ENCODE measurements at regions not wholly inside any gene's neighbourhood (a gene's known extent, or its start where the extent isn't known, plus 50 kb on each side); places are given as distances from the start of the nearest gene placed in this dataset.
"Not testable (repeated sequence)": the region's sequence is repeated elsewhere in the genome, so short reads cannot be mapped to it uniquely, and the experiment has no call there.

- H3K4me1 ChIP-seq, result no peaks in the 10 kb centered on the region
- no peak for DNase-seq
- ATAC-seq, result no peak
- no peaks in the 10 kb centered on the region for H3K9me3 ChIP-seq
- no peak for TF ChIP-seq CTCF (IDR thresholded peaks at IDR 0.05)
- H3K27me3 ChIP-seq, result no peaks in the 10 kb centered on the region
- no peak overlapping the region for H3K27ac ChIP-seq
- no peak overlapping the region for H3K4me3 ChIP-seq
- H3K36me3 ChIP-seq, result no peaks in the 10 kb centered on the region
- WGBS, 2 donors, result 70 to 82% methylated on average over 21 of the region's 21 CpGs
- FAIRE-seq, result no peak
- intact Hi-C loops (cut with DNase I), result no loop called here
Measured at GRCh38 chr5:1720396-1721110, 79.1 kb downstream of the MRPL36 start.

- H3K4me3 ChIP-seq, result no peak overlapping the region
- H3K27me3 ChIP-seq, result no peaks in the 10 kb centered on the region
- no peak overlapping the region for H3K27ac ChIP-seq
- ATAC-seq (no peak), FAIRE-seq (no peak), DNase-seq (no peak)
- H3K36me3 ChIP-seq, result no peaks in the 10 kb centered on the region
- WGBS, 2 donors, result 52 to 69% methylated on average over 5 of the region's 5 CpGs
- H3K4me1 ChIP-seq, result no peaks in the 10 kb centered on the region
- TF ChIP-seq CTCF (IDR thresholded peaks at IDR 0.05), result no peak
- no peaks in the 10 kb centered on the region for H3K9me3 ChIP-seq
- intact Hi-C loops (cut with DNase I), result no loop called here
Measured at GRCh38 chr5:1719860-1720259, 79.8 kb downstream of the MRPL36 start.

- no peak for ATAC-seq
- no peak for TF ChIP-seq CTCF (IDR thresholded peaks at IDR 0.05)
- no peak overlapping the region for H3K27ac ChIP-seq
- no peaks in the 10 kb centered on the region for H3K4me1 ChIP-seq
- FAIRE-seq, result no peak
- intact Hi-C loops (cut with DNase I), result no loop called here
- no peaks in the 10 kb centered on the region for H3K36me3 ChIP-seq
- H3K4me3 ChIP-seq, result no peak overlapping the region
- no peaks in the 10 kb centered on the region for H3K27me3 ChIP-seq
- no peaks in the 10 kb centered on the region for H3K9me3 ChIP-seq
- WGBS, 2 donors, result 51 to 52% methylated on average over 3 of the region's 3 CpGs
- no peak for DNase-seq
Measured at GRCh38 chr5:1718669-1719068, 81.0 kb downstream of the MRPL36 start.

- intact Hi-C loops (cut with DNase I), result not testable (repeated sequence)
Measured at GRCh38 chr5:1710091-1710490, 89.5 kb downstream of the MRPL36 start.

GRCh38 chr5:1709171-1709803 lies 90.3 kb downstream of the MRPL36 start:
- H3K4me1 ChIP-seq, result no peaks in the 10 kb centered on the region
- WGBS, 2 donors, result 56 to 68% methylated on average over 16 of the region's 16 CpGs
- no peak for FAIRE-seq
- TF ChIP-seq CTCF (IDR thresholded peaks at IDR 0.05), result no peak
- H3K9me3 ChIP-seq, result no peaks in the 10 kb centered on the region
- no peak for DNase-seq
- H3K27ac ChIP-seq, result no peak overlapping the region
- intact Hi-C loops (cut with DNase I), result no loop called here
- no peaks in the 10 kb centered on the region for H3K36me3 ChIP-seq
- H3K27me3 ChIP-seq, result no peaks in the 10 kb centered on the region
- ATAC-seq, result no peak
- H3K4me3 ChIP-seq, result no peak overlapping the region

More at GRCh38 chr5:1710091-1710490, 89.5 kb downstream of the MRPL36 start:
- not testable (repeated sequence) for FAIRE-seq, H3K27me3 ChIP-seq, H3K4me1 ChIP-seq, H3K4me3 ChIP-seq, H3K36me3 ChIP-seq, DNase-seq, H3K9me3 ChIP-seq, H3K27ac ChIP-seq, ATAC-seq
- 10% methylated on average over 19 of the region's 21 CpGs; no CpG with 5 or more reads in 1 of the 2 donors for WGBS, 2 donors
